Activated T-cell treated with anti-CD3 and anti-CD28 coated beads for 4 hours (primary cell): ENCODE measurements at regions not wholly inside any gene's neighbourhood (a gene's known extent, or its start where the extent isn't known, plus 50 kb on each side); places are given as distances from the start of the nearest gene placed in this dataset.

Experiments
- DNase-seq: peaks from one replicate; pipeline ENCODE4 v3.0.0-alpha.2; 2020

DNA sequence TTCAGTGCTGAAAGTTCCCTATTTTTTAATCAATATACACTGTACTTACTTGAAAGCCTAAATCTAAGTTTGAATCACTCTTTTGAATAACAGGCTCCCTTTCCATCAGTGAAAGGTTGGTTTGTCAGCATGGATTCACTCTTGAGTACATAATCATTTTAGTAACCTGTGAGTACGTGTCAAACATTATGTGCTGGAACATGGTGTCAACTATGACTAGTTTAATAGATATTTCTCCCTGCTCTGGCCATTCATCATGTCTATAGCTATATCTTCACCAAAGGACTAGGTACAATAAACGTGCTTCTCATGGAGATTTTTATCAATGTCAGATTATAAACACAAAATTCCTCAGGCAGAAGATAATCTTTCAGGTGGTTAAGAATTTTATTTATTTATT, 61.7 kb upstream of the MDFIC start:
- DNase-seq: no peak

DNA sequence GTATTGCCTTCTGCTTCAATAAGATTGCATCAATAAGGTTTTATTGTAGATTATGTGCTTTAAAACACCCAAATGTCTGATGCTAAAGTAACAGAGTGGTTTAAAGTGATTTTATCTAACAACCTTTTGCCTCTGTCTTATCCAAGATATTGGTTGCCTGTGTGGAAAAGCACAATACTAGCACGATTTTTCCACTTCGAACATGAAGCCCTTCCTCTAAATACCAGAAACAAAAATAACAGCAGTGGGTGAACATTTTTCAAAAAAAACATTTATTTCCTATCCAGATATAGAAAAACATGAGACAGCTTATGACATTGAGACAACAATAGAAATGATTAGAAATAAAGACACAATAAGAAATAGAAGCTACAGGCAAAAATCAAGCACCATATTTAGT, 59.5 kb upstream of the MDFIC start:
- no peak for DNase-seq

DNA sequence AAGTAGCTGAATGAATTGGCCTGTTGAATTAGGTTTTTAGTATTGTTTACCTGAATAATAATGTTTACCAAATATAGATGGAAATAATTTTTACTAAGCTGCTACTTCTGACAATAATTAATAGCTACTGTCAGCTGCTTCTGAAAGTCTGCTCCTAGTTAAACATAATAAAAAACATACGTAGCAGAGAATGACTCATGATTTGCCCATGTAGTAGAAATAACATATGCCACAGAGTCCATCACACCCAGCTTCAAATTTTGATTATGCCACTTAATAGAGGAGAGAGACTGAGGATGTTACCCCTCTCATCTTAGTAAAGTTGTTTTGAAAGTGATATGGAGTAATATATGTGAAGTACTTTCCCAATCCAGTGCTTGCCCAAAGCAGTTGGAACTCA, 57.6 kb upstream of the MDFIC start:
- no peak for DNase-seq

- DNase-seq: peak; percentile 55
Measured at GRCh38 chr7:114865564-114865963, 56.3 kb upstream of the MDFIC start.
